Fibroblast of pulmonary artery (primary cell): ENCODE measurements at regions not wholly inside any gene's neighbourhood (a gene's known extent, or its start where the extent isn't known, plus 50 kb on each side); places are given as distances from the start of the nearest gene placed in this dataset.
A peak's percentile ranks its signal among the peaks of the same experiment; 100 is the strongest.

Experiments used
- DNase-seq: peaks from one replicate; pipeline ENCODE4 v3.0.0-alpha.2; 2010; ENCODE audit warnings: low read depth
- H3K4me3 ChIP-seq: replicated peaks from 2 replicates; pipeline ENCODE4 v1.5.1; 2011; ENCODE audit warnings: low read depth, mild to moderate bottlenecking, control low read depth, low read length, moderate library complexity
- TF ChIP-seq, protein P1 (sequence below): IDR thresholded peaks from 2 replicates; pipeline ENCODE4 v1.5.1; 2011; ENCODE audit warnings: mild to moderate bottlenecking, control low read depth, low read length, inconsistent platforms; ENCODE audit errors: missing control alignments

DNA sequence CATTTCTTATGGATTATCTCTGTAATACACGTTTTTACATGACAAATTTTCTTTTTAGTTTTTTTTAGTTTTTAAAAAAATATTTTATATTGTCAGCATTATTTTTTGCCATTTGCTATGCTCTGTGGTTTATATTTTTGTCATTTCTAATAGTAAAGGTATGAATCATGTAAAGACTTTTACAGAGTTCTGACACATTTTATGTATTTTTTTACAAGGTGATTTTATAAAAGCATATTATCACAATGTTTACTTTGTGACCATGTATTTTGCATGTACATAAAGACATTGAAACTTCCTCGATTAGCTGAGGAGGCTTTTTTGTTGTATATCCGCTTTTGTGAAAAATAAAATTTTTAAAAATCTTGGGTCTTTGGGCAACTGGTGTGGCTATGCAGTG, 1705.1 kb downstream of the PCDH7 start:
- DNase-seq: no peak
- TF ChIP-seq, protein P1, sequence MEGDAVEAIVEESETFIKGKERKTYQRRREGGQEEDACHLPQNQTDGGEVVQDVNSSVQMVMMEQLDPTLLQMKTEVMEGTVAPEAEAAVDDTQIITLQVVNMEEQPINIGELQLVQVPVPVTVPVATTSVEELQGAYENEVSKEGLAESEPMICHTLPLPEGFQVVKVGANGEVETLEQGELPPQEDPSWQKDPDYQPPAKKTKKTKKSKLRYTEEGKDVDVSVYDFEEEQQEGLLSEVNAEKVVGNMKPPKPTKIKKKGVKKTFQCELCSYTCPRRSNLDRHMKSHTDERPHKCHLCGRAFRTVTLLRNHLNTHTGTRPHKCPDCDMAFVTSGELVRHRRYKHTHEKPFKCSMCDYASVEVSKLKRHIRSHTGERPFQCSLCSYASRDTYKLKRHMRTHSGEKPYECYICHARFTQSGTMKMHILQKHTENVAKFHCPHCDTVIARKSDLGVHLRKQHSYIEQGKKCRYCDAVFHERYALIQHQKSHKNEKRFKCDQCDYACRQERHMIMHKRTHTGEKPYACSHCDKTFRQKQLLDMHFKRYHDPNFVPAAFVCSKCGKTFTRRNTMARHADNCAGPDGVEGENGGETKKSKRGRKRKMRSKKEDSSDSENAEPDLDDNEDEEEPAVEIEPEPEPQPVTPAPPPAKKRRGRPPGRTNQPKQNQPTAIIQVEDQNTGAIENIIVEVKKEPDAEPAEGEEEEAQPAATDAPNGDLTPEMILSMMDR: no peak
- H3K4me3 ChIP-seq: no peak overlapping the region

DNA sequence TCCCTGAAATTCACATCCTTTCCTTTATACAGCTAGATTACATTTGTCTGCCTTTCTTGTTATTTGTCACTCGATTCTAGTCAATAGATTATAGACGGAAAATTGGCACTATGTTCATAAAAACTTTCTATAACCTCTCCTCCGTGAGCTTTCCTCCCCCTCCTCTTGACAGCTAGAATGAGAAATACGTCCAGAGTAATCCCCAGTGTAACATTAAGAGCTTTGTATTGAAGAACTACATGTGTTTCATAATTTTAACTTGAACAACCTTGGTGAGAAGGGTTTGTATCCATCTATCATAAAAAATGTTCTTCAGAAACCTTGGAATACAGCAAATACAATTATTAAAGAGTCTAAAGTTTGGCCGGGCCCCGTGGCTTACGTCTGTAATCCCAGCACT, 1707.4 kb downstream of the PCDH7 start:
- H3K4me3 ChIP-seq: no peak overlapping the region
- no peak for DNase-seq
- TF ChIP-seq, protein P1: no peak

DNA sequence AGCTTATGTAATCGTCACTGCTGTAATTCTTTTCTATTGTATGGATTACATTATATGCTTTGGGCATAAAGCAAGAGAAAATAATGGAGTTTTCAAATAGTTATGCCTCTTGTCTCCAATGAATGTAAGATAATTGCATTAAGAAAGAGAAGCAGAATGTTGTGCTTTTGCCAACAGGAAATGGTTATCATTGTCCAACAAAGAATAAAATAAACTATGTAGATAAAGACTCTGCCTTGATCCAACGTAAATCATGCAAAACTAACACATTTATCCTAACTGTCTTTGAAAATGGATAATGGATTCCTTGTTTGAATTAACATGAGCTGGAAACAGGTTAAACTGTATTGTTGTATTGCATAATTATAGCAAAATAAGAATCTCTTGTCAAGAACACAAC, 1709.0 kb downstream of the PCDH7 start:
- no peak overlapping the region for H3K4me3 ChIP-seq
- TF ChIP-seq, protein P1: no peak
- peak; percentile 60 for DNase-seq

DNA sequence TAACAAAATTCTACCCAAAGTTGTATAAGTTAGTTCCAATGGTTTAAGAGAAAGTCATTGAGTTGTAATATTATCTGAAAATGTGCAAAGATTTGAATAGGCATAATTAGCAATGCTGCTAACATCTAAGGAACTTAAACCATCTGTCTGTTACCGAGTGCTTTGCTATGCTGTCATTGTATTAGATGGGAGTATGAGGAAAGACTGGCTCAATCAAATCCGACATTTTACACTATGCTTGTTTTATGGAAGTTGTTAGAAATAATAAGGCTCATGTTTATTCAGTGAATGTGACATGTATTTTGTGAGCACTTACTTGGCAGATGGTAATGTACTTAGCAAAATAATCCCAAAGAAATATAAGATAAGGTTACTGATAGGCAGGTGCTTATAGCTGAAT, 1715.1 kb downstream of the PCDH7 start:
- no peak overlapping the region for H3K4me3 ChIP-seq
- no peak for DNase-seq
- TF ChIP-seq, protein P1: no peak

DNA sequence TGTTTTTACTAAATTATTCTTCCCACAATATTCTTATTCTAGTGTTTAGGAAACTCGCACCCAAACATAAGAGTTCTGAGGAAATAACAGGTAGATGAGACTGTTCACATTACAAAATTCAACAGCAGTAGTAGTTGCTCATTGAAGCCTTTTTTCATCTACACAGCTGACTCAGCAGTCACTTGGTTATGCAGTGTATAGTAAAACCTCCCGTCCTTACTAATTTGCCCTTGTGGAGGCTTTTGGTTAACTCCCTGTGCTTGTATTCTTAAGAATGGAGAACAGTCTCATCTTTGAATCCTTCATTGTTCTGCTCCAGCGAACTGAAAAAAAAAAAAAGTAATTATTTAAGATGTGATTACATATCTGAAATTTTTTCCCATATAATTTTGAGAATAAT, 1716.6 kb downstream of the PCDH7 start:
- H3K4me3 ChIP-seq: no peak overlapping the region
- TF ChIP-seq, protein P1: no peak
- no peak for DNase-seq

DNA sequence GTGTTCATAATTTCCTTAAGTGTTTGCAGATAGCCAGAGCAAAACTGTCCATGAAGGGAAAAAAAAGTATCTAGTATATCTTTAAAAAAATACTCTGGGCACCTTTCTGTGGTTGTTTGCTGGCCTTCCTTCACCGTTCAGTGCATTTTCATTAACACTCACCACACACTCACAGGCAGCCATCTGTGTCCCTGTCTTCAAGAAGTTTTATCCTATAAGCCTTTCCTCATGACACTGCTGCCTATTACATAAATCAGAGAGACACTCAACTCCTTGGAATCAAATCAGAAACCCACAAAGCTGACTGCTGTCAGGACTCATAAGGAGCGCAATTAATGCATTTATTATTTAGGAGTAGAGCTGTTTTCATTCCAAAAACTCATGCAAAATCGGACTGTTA, 1720.2 kb downstream of the PCDH7 start:
- no peak for DNase-seq
- TF ChIP-seq, protein P1: no peak
- H3K4me3 ChIP-seq: no peak overlapping the region

DNA sequence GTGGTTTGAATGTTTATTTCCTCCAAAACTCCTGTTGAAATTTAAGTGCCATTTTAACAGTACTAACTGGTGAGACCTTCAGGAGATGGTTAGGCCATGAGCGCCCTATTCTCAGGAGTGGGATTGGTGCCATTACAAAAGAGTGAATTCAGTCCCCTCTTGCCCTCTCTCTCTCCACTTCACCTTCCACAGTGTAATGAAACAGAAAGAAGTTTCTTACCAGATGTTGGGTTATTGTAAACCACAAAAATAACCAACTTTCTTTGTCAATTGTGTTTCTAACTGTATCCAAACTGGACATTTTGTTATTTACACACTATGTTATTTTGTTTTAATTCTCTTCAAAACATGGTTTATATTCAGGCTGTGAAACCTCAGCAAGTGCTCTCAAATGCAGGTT, 1734.3 kb downstream of the PCDH7 start:
- TF ChIP-seq, protein P1: no peak
- no peak overlapping the region for H3K4me3 ChIP-seq
- DNase-seq: no peak
